SK-MEL-5 (cell line): ENCODE measurements at regions not wholly inside any gene's neighbourhood (a gene's known extent, or its start where the extent isn't known, plus 50 kb on each side); places are given as distances from the start of the nearest gene placed in this dataset.

Source experiments
- DNase-seq: peaks from one replicate; pipeline ENCODE4 v3.0.0-alpha.2; 2016; ENCODE audit warnings: low read depth, low spot score
- in situ Hi-C: cut with HindIII; loops from 2 replicates; pipeline ENCODE4 v1.10.0; 2016; ENCODE audit warnings: low sequenced_read_pairs, high pct_unique_total_duplicates, low pct_unique_long_range_greater_than_20kb

DNA sequence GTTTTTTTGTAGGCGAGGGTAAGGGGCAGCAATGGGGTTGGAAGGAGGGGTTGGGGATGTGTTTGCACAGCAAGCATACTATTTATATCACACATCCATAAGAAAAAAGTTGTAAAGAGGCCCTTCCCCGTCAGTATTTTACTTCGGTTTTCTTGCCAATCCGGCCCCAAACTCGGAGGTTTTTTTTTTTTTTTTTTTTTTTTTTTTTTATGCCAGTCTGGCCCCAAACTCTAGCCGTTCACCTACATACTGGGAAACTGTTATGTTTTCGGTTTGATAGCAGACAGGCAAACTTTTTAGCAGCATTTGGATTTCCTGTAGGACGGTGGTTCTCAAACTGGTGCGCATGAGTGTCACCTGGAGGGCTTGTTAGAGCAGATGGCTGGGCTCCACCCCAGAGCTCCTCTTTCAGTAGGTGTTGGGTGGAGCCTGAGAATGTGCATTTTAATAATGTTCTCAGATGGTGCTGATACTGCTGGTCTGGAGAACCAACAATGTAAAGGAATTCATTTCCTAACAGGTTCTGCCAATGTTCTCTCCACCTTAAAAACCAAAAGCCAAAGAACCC, 76.5 kb upstream of the ZBED5 start:
- DNase-seq = peak; percentile 26
- in situ Hi-C loops = no loop called here

DNA sequence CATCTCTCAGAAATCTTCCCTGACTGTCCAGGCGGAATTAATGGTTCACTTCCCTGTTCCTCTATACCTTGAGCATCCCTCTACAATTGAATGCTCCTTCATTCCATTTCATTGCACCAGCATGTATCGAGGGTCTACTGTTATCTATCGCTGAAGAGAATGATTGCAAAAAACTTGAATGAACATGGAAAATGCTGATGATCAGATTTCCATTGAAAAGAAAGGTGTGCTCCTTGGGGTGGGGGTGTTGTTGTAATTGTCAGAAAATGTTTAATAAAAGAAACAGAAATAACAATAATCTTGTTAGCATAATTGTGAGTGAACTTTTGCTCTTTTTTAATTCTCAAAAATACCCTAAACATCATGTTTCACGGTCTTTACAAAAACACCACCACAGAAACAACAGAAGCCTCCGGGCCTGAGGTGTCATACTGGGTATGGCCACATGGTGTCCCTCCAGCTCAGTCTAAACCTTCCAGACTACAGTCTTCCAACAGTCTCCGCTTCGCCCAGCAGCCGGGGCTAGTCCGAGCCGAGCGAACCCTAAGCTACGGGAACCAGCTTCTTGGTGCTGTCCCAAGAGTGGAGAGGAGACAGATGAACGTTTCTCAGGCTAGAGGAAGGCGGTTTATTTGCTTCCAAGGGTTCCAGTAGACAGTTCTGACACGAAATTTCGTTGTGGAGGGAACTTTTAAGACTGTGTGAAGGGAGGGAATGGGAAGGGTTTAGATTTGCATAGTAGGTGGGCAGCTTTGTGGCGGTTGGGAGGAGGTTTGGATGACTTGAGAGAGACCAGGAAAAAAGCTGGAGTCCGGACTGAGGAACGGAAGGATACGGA, 75.8 kb upstream of the ZBED5 start:
- DNase-seq = peak; percentile 94
- in situ Hi-C loops = no loop called here

DNA sequence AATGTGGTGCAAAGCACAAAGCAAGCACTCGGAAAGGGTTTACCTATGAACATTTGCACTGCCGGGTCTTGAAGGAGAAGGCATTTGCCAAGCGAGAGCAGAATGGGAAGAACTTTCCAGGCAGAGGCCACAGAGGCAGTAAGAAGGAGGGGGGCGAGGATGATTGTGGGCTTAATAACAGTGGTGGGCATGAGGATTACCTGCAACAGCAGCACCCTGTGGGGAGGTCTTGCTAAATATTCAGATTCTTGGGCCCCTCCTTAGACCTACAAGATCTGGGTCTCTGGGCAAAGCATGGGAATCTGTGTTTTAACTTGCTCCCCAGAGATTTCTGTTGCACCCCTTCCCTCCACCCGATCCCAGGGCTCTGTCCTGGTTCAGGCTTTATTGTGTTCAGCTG, 75.1 kb upstream of the ZBED5 start:
- in situ Hi-C loops = no loop called here
- no peak for DNase-seq

DNA sequence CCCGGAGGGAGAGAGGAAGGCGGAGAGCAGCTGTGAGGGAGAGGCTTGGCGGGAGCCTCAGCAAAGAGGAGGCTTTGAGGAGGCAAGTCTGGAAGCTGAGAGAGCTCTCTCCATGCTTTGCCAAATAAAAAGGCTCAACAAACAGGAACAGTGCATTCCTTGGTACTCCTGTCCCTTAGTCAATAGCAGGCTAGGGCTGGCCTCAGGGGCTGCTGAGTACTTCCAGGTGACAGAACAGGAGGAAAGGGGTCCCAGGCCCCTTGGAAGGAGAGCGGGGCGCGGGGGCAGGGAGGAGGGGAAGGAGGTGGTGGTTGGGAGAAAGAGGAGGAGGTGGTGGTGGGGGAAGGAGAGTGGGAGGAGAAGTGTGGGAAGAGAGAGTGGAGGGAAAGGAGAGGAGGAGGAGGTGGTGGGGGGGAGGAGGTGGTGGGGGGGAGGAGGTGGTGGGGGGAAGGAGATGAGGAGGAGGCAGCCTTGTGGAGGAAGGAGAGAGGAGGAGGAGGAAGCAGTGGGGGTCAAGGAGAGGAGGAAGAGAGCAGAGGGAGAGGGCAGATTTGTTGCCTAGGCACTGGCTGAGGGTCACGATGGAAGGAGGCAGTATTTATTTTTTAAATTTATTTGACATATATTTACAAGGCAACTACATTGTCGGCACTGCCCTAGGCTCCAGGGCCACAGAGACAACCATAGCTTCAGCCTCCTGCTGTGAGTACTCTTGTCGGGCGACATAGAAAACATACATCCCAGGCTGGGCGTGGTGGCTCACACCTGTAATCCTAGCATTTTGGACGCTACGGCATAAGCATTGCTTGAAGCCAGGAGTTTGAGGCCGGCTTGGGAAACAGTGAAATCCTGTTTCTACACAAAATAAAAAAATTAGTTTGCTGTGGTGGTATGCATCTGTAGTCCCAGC, 74.2 kb upstream of the ZBED5 start:
- DNase-seq = no peak
- in situ Hi-C loops = no loop called here

DNA sequence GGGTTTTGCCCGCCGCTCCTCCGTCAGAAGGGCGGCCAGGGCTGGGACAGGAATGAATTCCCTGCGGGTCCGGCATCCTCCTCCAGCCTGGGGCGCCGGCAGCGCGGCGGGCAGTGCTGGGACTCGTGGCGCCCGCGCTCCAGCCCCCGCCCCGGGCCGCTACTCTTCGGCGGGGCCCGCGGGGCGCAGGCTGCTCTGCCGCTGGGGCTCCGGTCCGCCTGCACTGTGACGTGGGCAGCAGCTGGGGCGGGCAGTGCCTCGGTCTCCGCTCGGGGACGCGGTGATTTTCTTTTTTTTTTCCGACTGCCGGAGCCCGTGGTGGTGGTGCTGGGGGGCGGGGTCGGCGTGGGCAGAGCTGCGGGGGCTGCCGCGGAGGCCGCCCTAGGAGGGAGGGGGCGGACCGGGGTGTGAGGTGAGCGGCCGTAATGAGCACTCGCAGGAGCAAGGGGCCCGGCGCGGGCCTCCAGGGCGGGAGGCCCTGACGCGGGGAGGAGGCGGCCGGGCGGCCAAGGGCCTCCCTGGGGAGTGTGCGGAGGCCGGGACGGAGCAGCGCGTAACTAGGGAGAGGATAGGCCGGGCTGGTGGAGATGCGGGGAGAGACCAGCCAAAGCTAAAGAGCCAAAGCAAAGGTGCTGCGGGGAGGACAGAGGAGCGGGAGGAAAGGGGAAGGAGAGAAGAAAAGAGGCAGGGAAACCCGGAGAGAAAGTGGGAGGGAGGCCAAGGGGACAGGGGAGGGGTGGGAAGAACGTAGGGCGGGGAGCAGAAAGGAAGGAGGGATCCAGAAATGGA, 73.3 kb upstream of the ZBED5 start:
- DNase-seq = peak; percentile 64
- in situ Hi-C loops = no loop called here

DNA sequence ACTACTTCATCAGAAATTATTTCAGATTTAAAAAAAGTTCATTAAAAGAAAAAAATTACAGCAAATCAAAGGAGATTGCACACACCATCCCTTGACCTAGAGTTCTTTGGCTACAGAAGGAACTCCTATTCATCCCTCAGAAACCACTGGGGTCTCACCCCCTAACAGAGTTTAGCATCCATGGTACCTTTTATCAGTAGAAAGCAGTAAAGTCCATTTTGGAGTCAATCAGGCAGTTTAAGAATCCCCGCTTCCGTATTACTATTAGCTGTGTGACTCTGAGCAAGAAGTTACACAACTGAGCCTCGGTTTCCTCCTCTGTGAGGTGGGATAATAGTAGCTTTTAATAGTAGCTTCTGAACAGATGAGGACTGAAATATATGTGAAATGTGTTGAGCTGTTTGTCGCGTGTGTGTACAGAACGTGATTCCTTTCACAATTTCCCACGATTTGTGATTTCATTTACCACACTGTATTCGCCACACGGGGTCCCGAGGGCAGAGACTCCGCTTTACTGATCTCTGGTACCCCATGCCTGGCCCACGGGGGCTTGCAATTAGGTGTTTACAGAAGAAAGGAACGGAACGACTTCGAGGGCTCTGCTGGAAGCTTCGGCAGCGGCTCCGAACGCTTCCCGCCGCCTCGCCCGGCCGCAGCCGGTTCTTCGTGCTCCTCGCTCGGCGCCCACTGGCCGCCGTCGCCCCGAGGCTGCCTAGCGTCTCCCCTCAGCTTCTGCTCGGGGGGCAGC, 72.5 kb upstream of the ZBED5 start:
- no peak for DNase-seq
- in situ Hi-C loops = no loop called here

DNA sequence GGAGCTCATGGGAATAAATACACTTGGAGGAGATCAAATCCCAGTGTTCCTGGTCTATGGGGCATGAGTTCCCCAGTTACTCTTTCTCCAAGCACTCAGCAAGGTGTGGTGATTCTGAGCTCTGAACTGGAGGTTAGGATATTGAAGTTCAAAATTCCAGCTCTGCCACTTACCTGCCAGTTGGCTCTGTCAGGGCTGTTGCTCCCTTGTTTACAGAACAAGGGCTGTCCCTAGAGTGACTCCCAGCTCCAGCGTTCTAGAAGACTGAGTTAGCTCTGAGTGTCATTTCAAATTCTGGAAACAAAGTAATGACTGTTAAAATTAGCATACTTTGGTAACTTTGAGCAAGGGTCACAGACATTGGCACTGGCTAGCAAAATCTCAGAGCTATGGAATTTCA, 69.7 kb upstream of the ZBED5 start:
- in situ Hi-C loops = no loop called here
- no peak for DNase-seq

DNA sequence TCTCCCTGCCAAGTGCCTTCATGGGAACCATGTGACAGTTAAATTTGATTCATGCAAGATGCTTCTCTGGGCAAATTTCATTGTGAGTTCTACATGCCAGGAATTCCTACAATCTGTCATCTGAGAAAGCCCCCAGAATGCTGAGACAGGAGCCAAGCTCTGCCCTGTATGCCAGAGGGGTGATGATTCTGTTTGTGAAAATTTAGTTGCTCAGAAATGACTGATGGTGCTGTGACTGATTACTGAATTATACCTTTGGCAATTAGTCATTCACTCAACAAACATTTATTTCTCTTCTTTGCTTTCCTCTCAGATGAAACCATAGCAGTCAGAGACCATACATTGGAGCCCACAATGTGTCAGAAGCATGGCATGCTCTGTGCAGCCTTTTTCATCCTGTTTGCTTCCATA, 69.0 kb upstream of the ZBED5 start:
- DNase-seq = no peak
- in situ Hi-C loops = no loop called here

DNA sequence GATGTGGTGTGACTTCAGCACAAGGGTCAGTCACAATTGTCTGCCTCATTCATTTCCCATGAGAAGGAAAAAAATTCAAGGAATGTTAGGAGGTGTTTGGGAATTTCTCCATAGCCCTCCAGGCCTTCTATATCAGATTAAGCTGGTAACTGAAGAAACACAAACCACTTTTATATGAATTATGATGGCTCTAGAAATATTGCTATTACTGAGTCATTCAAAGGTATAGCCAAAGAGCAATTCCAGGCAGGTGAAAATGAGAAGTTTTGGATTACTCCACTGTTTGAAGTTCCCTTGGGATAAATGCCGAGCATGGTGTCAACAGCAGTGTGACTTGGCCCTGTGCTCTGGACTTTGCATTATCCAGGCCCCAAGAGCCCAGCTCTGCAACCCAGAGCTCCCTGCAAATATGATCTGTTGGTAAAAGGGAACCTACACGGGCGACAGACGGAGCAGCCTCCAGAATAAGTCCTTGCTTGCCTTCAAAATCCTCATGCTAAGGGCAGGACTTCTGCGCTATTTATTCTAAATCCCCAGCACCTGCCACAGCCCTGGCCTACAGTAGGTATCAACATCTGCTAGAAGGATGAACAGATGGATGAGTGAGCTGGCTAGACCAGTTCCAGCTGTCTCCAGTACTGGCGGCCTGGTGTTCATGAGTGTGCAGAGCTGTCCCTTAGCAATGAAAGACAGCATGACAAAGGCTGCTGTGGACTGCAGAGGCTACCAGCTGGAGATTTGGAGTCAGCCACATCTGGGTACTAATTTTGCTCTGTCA, 67.5 kb upstream of the ZBED5 start:
- in situ Hi-C loops = no loop called here
- no peak for DNase-seq

DNA sequence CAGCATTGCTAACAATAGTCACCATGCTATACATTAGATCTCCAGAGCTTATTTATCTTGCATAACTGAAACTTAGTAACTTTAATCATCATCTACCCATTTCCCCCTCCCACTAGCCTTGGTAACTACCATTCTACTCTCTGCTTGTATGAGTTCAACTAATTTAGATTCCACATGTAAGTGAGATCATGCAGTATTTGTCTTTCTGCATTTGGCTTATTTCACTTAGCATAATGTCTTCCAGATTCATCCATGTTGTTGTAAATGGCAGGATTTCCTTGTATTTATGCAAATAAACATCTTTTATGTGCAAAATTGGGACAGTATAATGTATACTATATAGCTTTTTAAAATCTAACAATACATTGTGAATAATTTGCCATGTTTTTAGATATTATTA, 66.0 kb upstream of the ZBED5 start:
- in situ Hi-C loops = no loop called here
- DNase-seq = no peak

DNA sequence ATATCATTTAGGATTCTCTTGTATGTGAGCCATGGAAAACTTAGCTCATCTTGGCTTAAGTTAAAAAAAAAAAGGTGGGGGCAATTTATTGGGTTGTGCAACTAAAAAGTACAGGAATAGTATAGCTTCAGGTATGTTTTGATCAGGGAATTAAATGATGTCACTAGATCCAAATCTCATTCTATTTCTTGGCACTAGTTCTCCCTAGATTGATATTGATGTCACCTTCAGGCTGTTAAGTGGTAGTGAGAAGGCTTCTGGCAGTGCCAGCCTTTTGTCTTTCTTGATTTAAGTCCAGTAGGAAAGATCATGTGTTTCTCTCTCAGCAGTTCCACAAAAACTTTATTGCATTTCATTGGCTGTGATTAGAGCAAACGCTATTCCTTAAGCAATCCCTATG, 65.0 kb upstream of the ZBED5 start:
- in situ Hi-C loops = no loop called here
- DNase-seq = no peak

DNA sequence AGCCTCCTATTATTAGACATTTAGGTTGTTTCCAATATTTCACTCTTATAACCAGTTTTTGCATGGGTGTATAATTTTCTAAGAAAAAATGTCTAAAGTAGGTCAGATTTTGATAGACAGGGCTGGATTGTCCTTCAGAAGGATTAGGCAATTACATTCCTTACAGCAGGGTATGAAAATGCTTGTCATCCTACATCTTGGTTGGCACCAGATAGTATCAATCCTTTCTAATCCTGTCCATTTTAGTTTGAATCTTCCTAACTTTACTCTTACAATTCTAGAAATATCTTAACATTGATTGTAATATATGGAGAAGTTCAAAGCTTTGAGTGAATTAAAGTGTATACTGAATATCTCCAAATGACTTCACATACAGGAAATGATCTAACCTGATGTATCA, 63.0 kb upstream of the ZBED5 start:
- DNase-seq = no peak
- in situ Hi-C loops = no loop called here

DNA sequence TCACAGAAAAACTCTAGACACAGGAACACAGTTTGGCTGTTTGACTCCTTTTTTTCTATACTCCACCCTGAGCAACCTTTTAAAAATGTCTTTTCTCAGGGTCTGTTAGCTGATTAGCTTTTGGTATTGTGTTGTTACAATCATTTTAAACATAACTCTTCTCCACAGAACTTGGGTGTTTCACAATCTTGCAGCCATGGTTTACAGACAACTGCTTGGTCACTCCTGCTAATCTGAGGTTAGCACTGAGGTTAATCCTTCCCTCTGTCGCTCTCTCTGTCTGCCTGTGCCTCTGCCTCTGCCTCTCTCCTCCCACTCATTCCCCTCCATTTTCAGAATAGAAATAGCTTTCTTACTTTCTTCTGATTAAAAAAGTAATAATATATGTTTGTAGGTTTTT, 62.4 kb upstream of the ZBED5 start:
- no peak for DNase-seq
- in situ Hi-C loops = no loop called here

DNA sequence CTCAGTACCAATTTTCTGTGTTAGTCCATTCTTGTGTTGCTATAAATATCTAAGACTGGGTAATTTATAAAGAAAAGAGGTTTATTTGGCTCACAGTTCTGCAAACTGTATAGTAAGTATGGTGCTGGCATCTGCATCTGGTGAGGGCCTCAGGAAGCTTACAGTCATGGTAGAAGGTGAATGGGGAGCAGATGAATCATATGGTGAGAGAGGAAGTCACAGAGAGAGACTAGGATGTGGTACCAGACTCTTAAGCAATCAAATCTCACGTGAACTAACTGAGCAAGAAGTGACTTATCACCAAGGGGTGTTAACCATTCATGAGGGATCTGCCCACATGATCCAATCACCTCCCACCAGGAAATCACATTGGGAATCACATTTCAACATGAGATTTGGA, 60.8 kb upstream of the ZBED5 start:
- in situ Hi-C loops = no loop called here
- DNase-seq = no peak

DNA sequence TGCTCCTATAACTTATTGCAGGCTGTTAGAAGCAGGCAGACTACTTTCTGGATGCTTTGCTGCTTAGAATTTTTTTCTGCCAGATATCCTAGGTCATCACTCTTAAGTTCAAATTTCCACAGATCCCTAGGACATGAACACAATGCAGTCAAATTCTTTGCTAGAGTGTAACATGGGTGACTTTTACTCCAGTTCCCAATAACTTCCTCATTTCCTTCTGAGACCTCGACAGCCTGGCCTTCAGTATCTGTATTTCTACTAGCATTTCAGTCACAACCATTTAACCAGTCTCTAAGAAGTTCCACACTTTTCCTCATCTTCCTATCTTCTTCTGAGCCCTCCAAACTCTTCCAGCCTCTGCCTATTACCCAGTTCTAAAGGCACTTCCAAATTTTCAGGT, 60.4 kb upstream of the ZBED5 start:
- in situ Hi-C loops = no loop called here
- DNase-seq = no peak

DNA sequence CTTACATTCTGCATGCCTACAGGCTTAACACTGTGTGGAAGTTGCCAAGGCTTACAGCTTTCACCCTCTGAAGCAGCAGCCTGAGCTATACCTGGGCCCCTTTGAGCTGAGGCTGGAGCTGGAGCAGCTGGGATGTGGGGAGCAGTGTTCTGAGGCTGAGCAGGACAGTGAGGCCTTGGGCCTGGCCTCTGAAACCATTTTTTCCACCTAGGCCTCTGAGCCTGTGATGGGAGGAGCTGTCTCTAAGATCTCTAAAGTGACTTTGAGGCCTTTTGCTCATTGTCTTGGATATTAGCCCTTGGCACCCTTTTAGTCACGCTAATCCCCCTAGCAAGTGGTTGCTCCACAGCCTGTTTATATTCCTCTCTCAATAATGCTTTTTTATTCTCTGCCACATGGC, 59.9 kb upstream of the ZBED5 start:
- in situ Hi-C loops = no loop called here
- DNase-seq = no peak

DNA sequence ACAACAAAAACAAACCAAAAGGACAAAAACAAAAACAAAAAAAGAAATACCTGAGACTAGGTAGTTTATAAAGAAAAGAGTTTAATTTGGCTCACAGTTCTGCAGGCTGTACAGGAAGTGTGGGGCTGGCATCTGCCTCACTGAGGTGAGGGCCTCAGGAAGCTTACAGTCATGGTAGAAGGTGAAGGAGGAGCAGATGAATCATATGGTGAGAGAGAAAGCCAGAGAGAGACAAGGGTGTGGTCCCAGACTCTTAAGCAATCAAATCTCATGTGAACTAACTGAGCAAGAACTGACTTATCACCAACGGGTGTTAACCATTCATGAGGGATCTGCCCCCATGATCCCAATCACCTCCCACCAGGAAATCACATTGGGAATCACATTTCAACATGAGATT, 58.8 kb upstream of the ZBED5 start:
- no peak for DNase-seq
- in situ Hi-C loops = no loop called here
